Right forelimb (tissue), 1 donor: ENCODE measurements at regions not wholly inside any gene's neighbourhood (a gene's known extent, or its start where the extent isn't known, plus 50 kb on each side); places are given as distances from the start of the nearest gene placed in this dataset.
"Not testable (repeated sequence)": the region's sequence is repeated elsewhere in the genome, so short reads cannot be mapped to it uniquely, and the experiment has no call there.

ENCODE experiments used
- DNase-seq: peaks from one replicate; pipeline ENCODE4 v3.0.0-alpha.2; 2018

DNA sequence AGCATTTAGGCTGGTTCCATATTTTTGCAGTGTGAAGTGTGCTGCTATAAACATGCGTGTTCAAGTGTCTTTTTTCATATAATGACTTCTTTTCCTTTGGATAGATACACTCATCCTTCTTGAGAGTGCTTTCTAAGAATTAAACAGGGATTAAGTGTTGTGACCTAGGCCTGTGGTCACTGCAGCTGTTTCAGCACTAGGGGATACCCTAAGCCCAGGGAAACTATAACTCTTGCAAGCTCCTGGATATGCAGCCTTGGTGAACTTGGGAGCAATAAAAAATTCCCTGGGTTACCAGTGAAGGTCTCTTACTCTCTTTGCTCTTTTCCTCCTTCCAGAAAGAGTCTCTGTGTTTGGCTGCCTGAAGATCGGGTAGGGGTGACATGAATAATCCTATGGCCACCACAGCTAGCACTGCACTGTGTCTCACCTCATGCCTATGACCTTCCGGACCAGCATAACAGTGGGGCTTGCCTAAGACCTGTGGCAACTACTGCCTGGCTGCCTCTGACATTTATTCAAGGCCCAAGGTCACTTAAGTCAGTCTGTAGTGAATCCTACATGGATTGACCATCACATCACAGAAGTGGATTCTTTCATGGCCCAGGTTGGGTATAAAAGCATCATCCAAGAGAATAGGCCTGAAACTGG, 799.7 kb downstream of the DACH1 start:
- no peak for DNase-seq

DNA sequence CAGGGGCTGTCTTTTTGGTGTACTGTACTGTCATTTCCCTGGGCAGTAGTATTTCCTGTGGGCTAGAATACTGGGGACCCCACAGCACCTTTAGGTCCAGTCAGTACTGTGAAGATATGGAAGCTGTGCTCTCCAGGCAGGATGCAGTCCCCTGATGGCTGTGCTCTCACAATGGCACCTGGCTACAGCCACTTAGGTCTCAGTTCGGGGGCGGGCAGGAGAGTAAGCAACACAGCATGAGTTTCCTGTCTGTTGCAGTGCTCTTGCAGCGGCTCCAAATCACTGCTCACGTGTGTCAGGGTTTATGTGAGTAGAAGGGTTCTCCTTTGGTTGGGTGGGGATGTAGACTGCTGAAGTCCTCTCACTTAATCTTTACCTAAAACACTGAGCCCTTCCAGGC, 810.4 kb downstream of the DACH1 start:
- DNase-seq, result no peak

DNA sequence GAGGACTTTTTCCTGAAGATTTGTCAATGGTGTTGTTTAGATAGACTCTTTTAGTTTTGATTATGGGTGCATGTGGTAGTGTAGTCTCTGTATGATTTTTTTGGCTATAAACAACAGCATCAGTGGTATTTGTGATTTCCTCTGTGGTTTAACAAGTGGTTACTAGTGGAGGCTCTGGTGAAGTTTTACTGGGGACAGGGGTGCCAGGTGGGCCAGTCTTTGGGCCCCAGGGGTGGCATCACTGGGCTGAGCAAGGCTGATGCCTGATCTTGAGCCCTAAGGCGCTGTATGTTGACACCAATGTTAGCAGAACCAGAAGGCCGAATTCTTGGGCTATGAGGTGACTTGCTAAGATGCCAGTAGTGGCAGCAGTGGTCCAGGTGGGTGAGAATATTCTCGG, 811.4 kb downstream of the DACH1 start:
- no peak for DNase-seq

DNA sequence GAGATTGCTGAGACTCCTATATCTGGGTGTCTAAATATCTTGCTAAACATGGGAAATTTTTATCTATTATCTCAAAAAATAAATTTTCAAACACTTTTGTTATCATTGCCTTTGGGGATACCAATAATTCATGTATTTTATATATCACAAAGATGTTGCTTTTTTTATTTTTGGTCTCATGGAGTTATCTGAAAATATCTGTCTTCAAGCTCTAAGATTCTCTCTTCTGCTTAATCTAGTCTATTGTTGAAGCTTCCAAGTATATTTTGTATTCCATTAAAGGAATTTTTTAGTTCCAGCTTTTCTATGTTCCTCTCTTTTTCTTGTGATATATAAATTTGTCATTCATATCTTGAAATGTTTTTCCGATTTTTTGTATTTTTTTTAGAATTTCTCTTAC, 812.0 kb downstream of the DACH1 start:
- DNase-seq, result no peak

DNA sequence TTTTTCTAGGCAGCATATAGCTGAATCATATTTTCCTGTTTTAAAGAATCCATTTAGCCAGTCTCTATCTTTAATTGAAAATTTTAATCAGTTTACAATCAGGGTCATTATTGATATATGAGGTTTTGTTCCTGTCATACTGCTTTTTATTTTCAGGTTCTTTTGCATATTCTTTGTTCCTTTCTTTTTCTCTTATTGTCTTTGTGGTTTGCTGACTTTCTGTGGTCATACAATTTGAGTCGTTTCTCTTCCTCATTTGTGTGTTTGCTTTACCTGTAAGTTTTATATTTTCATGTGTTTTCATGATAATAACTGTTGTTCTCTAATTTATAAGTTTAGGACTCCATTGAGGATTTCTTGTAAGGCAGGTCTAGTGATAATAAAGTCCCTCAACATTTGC, 812.6 kb downstream of the DACH1 start:
- no peak for DNase-seq

DNA sequence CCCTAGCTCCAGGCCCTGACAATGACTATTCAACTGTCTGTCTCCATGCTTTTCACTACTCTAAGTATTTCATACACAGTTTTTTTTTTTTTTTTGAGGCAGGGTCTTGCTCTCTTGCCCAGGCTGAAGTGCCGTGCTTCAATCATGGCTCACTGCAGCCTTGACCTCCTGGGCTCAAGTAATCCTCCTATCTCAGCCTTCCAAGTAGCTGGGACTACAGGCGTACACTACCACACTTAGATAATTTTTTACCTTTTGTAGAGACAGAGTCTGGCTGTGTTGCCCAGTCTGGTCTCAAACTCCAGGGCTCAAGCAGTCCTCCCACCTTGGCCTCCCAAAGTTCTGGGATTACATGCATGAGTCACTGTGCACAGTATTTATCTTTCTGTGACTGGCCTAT, 815.4 kb downstream of the DACH1 start:
- DNase-seq, result no peak

DNA sequence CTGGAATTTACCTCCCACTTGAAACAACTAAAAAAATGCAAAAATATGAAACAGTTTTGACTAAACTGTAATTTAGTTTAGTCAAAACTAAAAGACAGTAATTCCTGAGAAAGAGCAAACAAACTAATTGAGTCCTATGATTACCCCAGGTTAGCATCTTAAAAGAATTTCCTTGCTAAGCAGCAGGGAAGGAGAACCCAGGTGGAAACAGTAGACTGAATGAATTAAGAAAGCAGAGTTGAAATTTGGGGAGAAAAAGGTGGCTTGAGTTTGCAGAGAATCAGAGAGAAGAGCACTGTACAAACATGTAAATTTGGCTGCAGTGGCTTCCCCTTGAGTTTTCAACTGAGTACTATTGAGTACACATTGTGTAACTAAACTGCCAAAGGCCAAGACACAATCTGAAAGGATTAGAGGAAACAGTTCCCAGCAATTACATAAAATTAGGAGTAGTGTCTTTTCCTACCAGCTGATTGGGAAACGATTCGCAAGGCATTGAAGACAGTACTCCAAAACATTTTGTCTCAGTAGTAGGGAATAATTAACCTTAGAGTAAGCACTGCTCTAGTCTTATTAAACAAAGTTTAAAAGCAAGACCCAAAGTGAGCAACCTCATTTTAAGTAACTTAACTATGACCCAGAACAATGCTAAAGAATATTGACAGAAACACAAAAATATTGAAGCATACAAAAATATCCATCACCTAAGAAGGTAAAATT, 820.5 kb downstream of the DACH1 start:
- no peak for DNase-seq

DNA sequence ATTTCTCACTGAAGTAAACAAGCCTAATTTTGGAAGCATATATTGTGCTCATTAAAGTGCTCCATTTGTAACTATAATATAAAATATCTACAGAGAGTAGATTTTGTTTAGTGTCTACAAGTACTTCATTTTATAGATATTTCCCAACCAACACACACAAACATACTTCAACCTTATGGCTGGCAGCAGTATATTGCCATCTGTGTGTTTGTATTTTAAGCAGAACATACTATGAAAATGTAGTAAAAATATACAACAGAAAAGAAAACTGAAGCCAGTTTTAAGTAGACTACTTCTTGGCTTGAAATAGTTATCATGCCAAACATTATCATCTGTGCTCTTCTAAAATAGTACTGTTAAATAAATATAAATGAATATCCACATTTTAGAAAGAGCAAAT, 821.9 kb downstream of the DACH1 start:
- no peak for DNase-seq

DNA sequence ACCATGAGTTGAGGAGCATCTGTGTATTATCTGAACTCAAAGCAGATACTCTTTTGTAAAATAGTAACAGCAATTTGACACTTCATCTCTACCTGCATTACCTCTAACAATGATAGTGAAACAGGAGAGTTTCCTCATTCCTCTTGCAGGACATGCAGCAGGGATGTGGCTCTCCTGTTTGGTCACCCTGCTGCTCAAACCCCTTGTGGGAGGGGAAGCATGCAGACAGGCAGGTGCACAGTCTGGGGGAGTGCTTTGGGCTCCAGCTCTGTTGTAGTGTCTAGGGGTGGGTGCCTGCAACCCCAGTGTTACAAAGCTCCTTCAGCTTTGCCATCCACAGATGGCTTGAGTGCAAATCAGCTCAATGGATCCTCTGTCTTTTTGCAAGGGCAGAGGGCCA, 827.6 kb downstream of the DACH1 start:
- no peak for DNase-seq

DNA sequence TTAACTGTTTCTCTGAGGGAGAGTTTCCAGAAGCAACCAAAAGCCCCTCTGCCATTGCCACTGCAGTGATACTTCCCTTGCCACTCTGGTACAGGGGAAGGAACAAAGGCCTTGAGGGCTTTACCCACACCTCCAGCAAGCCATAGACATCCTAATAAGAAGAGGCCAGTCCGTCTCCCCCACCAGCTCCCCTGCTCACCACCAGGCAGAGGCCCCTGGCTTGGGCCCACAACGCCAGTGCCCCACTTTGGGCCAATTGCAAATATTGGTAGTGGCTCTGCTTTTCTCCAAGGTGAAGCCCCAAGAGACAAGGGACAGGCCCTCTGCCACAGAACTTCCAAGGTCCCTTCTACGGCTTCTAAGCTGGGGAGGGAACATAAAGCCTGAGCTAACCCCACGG, 833.0 kb downstream of the DACH1 start:
- DNase-seq, result no peak

DNA sequence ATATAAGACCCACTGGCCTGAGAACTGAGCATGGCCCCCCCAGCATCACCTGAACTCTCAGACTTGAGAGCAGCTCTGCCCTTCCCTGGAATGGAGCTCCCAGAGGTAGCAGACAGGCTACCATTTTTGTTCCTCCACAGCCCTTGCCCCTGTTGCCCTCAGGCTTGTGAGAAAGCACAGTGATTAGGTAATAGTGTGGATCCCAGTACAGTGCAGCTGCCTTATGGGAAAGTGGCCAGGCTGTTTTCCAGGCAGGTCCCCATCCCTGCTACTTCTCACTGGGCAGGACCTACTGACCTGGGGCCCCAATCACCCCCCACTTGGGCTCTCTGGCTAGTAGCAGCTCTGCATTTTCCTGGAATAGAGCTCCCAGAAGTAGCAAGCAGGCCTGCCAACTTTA, 834.0 kb downstream of the DACH1 start:
- DNase-seq, result no peak

DNA sequence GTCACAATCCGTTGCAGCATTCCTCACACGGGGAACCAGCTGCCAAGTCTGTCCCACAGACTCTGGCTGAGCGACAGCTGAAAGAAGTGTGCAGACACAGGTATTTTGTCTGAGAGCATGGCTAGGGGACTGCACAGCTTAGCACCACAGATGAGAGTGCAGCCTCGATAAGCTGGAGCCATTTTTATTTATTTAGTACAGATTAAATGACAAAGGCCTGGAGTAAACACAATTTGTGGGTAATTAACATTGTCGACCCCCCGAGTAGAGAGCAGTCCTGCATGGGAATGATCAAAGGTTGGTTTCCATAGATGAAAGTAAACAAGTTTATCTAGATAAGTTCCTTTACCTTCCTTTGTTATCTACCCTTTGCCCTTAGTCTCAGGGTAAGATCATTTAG, 836.2 kb downstream of the DACH1 start:
- no peak for DNase-seq

DNA sequence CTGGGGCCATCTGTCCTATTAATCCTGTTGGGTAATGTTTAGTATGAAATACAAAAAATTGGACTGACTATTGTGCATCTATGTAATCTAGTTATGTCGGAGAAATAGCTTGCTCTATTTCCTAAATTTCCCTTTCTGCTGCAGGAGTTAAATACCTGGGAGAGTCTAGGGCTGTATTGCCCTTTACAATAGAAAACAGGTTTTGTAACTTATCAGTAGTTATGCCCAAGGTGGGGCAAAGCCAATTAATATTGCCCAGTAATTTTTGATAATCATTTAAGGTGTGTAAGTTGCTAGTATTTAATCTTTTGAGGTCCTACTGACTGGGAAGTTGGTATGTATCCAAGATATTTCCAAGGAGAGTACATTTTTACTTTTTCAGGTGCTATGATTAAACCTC, 838.1 kb downstream of the DACH1 start:
- DNase-seq, result no peak

DNA sequence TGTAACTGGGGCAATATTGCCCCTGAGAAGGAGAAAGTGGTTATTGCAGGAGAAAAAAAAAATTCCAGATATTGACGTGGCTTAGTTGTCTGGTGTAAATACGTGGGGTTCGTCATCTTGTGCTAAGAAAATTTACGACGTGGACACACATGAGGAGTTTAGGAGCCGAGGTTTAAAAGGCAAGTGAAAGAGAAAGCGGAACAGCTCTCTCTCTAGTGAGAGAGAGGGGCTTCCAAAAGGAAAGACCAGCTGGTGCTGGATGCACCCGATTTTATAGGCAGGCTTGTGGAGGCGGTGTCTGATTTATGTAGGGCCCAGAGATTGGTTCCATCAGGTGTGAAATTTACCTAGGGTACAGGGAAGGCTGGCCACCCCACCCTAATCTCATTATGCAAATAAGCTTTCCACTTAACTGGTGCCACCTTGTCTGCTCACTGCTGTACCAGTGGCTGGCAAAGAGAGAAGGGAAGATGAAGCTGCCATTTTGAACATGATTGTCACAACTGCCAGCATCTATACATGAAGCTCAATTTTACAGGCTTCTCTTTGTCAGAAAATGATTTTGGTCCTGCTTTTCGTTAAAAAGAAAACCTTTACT, 845.1 kb downstream of the DACH1 start:
- no peak for DNase-seq

DNA sequence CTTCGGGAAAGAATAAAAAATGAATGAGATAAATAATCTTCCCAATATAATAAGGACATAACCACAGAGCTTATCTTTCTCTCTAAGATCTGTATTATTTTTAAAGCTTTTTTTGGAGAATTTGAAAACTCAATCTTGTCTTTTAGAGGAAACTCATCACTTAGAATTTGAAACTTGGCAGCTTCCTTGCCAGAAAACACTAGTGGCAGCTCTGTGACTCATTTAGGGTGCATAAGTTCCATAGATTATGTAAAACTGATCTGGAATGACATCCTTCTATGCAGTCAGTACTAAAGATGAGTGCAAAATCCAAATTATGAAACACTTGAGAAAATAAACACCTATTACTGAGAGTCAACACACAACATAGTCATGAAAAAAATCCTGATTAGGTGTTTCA, 848.0 kb downstream of the DACH1 start:
- DNase-seq, result no peak

DNA sequence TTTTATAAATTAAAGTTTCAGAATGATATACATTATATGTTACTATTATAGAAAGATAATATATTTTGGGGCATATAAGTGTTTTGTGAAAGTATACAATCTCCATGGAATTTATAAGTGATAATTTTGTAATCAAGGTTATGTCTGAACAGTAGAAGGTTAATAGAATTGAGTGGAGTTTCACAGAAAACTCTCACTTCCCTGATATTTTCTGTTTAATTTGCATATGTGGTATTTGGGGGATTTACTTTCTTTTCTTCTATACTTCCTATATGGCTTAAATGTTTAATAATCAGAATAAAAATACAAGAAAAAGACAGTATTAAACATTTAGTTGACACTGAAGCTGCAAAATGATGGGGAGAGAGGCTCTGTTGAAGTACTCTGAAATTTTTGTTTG, 848.5 kb downstream of the DACH1 start:
- DNase-seq, result no peak

DNA sequence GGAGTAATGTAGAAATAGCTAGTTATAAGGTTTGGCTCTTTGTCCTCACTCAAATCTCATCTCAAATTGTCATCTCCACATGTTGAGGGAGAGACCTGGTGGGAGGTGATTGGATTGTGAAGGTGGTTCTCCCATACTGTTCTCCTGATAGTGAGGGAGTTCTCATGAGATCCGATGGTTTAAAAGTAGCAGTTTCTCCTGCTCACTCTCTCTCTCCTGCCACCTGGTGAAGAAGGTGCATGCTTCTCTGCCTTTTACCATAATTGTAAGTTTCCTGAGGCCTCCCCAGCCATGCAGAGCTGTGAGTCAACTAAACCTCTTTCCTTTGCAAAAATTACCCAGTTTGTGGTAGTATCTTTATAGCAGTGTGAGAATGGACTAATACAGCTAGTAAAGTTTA, 849.4 kb downstream of the DACH1 start:
- no peak for DNase-seq

DNA sequence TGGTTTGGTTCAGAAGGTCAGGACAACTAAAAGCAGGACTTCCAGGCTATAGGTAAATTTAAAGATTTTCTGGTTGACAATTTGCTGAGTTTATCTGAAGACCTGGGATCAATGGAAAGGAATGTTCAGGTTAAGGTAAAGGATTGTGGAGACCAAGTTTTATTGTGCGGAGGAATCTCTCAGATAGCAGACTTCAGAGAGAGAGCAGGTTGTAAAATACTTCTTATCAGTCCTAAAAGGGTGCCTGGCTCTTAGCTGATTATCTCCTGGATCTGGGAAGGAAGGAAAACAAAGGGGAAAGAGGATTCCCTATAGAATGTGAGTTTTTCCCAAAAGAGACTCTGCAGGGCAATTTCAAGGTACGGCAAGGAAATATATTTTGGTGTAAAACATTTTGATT, 851.5 kb downstream of the DACH1 start:
- DNase-seq, result no peak

DNA sequence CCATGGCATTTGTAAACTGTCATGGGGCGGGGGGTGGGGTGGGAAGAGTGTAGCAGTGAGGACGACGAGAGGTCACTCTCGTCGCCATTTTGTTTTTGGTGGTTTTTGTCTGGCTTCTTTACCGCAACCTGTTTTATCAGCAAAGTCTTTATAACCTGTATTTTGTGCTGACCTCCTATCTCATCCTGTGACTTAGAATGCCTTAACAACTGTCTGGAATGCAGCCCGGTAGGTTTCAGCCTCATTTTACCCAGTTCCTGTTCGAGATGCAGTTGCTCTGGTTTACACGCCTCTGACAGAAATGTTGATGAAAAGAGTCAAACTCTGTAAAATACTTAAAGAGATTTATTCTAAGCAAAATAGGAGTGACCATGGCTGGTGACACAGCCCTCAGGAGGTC, 852.0 kb downstream of the DACH1 start:
- no peak for DNase-seq

DNA sequence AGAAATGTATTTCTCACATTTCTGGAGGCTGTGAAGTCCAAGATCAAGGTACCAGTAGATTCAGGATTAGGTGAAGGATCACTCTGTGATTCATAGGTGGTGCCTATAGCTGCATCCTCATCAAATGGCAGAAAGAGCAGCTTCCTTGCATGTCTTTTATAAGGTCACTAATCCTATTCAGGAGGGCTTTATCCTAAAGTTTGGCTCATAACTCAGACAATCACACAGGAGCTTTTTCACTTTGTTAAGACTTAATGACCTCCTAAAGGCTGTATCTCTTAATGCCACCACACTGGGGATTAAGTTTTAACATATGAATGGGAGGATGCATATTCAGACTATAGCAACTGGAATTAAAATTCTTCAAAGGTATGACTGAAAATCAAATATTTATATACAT, 861.1 kb downstream of the DACH1 start:
- no peak for DNase-seq

DNA sequence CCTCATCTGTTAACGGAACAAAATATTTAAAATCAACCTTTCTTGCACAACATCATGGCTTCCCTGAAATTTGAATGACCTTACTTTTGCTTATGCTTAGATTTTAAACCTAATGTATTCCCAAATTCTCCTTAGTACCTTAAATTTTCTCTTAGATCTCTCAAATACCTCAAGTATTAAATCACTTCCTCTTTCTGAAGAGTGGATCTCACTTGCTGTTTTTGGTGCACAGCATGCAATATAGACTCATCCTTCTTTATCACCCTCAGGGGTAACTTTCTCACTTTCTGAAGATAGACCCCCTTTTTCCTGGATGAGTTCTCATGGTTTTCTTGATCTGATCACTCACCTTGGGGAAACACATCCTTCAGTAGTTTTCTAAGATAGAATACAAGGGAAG, 871.7 kb downstream of the DACH1 start:
- DNase-seq, result no peak

DNA sequence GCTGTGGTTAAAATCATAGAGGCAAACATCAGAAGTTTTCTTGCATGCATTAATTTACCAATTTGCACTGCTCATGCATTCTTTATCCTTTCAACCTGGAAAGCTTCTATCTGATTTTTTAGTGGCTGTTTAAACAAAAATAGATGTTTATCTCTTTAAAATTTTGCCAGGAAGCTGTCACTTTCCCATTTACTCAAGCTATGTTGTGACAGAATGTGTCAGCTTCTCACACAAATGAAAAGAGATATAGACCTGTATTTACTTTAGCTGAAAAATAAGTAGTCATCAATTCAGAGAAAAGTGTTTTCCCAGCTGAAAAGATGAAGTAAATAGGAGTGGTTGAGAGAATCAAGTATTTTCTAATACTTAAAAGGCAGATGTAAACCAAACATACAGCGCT, 872.8 kb downstream of the DACH1 start:
- DNase-seq, result no peak

DNA sequence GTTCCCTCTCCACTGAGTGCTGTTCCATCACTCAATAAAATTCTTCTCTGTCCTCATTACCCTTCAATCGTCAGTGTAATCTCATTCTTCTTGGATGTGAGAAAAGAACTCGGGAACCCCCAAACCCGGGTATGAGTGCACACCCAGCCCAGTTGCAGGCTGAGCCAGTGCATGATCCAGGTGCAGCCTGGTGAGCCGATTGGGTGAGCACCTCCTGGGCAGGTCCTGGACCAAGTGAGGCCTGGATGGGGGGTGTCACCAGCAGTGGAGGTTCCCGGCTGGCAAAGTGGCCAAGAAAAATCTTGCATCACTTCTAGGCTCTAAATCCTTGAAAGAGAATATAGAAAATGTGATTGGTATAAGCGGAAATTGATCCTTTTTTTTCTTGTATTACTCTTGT, 878.8 kb upstream of the KLHL1 start:
- no peak for DNase-seq

DNA sequence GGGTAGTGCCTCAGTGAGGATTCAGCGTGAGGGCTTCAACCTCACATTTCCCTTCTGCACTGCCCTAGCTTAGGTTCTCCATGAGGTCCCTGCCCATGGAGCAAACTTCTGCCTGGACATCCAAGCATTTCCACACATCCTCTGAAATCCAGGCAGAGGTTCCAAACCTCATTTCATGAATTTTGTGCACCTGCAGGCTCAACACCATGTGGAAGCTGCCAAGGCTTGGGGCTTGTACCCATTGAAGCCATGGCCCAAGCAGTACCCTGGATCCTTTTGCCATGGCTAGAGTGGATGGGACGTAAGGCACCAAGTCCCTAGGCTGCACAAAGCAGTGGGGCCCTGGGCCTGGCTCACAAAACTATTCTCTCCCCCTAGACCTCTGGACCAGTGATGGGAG, 877.1 kb upstream of the KLHL1 start:
- DNase-seq, result no peak

DNA sequence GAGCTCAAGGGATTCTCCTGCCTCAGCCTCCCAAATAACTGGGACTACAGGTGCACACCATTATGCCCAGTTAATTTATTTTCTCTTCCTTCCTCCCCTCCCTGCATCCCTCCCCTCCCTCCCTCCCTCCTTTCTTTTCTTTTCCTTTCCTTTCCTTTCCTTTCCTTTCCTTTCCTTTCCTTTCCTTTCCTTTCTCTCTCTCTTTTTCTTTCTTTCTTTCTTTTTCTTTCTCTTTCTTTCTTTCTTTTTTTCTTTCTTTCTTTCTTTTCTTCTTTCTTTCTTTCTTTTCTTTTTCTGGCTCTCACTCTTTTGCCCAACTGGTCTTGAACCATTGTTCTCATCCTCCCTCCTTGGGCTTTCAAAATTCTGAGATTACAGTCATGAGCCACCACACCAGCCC, 873.0 kb upstream of the KLHL1 start:
- DNase-seq, result not testable (repeated sequence)
